UCSD-AML1 (cell line): ENCODE measurements at regions not wholly inside any gene's neighbourhood (a gene's known extent, or its start where the extent isn't known, plus 50 kb on each side); places are given as distances from the start of the nearest gene placed in this dataset.

Experiments used
- DNase-seq: peaks from one replicate; lab custom pipeline; 2025; ENCODE audit not compliant: unreplicated experiment; lab: John Stamatoyannopoulos, UW

GRCh38 chr9:84393266-84393950, 52.9 kb upstream of the SLC28A3 start:
- no peak for DNase-seq

- no peak for DNase-seq
Measured at GRCh38 chr9:84394036-84394435, 53.5 kb upstream of the SLC28A3 start.

GRCh38 chr9:84397151-84397728, 56.7 kb upstream of the SLC28A3 start:
- peak; percentile 45 for DNase-seq

- DNase-seq: no peak
Measured at GRCh38 chr9:84397822-84398221, 57.3 kb upstream of the SLC28A3 start.

GRCh38 chr9:84402517-84402916, 62.0 kb upstream of the SLC28A3 start:
- no peak for DNase-seq

- no peak for DNase-seq
Measured at GRCh38 chr9:84403288-84403687, 62.7 kb upstream of the SLC28A3 start.

- peak; percentile 11 for DNase-seq
Measured at GRCh38 chr9:84404095-84404686, 63.6 kb upstream of the SLC28A3 start.

- DNase-seq: no peak
Measured at GRCh38 chr9:84405667-84406066, 65.1 kb upstream of the SLC28A3 start.

GRCh38 chr9:84408416-84408815, 67.9 kb upstream of the SLC28A3 start:
- no peak for DNase-seq

GRCh38 chr9:84411683-84412267, 71.2 kb upstream of the SLC28A3 start:
- no peak for DNase-seq

GRCh38 chr9:84412654-84413053, 72.1 kb upstream of the SLC28A3 start:
- no peak for DNase-seq

- DNase-seq: no peak
Measured at GRCh38 chr9:84413301-84413700, 72.7 kb upstream of the SLC28A3 start.

- no peak for DNase-seq
Measured at GRCh38 chr9:84419031-84419602, 78.6 kb upstream of the SLC28A3 start.

GRCh38 chr9:84424931-84425330, 84.4 kb upstream of the SLC28A3 start:
- DNase-seq: no peak

- no peak for DNase-seq
Measured at GRCh38 chr9:84432746-84433145, 92.2 kb upstream of the SLC28A3 start.

- DNase-seq: no peak
Measured at GRCh38 chr9:84435902-84436301, 95.3 kb upstream of the SLC28A3 start.

- no peak for DNase-seq
Measured at GRCh38 chr9:84436386-84437109, 96.0 kb upstream of the SLC28A3 start.

- no peak for DNase-seq
Measured at GRCh38 chr9:84438391-84438790, 97.8 kb upstream of the SLC28A3 start.

- no peak for DNase-seq
Measured at GRCh38 chr9:84439250-84439649, 98.7 kb upstream of the SLC28A3 start.

- DNase-seq: no peak
Measured at GRCh38 chr9:84442712-84443111, 102.2 kb upstream of the SLC28A3 start.

GRCh38 chr9:84445737-84446136, 105.2 kb upstream of the SLC28A3 start:
- DNase-seq: no peak
